SW480 (cell line): ENCODE measurements at regions not wholly inside any gene's neighbourhood (a gene's known extent, or its start where the extent isn't known, plus 50 kb on each side); places are given as distances from the start of the nearest gene placed in this dataset.

Experiments
- DNase-seq: peaks from one replicate; pipeline ENCODE4 v3.0.0-alpha.2; 2016; ENCODE audit warnings: low spot score

DNA sequence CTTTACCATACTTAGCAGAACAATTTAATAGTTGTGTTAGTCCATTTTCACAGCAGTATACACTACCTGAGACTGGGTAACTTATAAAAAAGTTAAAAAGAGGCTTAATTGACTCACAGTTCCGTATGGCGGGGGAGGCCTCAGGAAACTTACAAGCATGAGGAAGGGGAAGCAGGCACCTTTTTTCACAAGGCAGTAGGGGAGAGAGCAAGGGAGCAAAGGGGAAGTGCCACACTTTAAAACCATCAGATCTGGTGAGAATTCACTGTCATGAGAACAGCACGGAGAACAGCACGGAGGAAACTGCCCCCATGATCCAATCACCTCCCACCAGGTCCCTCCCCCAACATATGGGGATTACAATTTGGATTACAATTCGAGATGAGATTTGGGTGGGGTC is 269.9 kb downstream of the MTRR start:
- no peak for DNase-seq

GRCh38 chr5:8150791-8151190 is 281.8 kb downstream of the MTRR start:
- DNase-seq, result no peak

DNA sequence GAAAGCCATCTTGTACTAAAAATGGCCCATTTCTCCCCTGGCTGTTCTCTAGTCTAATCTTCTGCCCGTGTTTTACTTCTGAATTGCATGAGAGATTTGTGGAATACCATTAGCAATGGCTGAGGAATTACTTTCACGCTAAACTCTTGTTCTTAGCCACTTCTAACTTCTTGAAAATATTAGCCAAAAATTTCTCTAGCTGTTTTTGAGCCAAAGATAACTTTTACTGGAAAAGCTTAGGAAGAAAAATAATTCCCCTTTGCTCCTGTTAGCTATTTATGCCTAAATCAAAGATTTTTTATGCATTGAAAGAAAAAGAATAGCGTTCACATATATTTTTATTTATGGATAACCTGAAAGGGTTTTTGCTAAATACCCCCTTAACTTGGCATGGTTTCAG is 287.8 kb downstream of the MTRR start:
- DNase-seq, result no peak

- no peak for DNase-seq
Measured at GRCh38 chr5:8157320-8157822, 288.4 kb downstream of the MTRR start.

GRCh38 chr5:8176101-8176693 is 307.2 kb downstream of the MTRR start:
- no peak for DNase-seq

DNA sequence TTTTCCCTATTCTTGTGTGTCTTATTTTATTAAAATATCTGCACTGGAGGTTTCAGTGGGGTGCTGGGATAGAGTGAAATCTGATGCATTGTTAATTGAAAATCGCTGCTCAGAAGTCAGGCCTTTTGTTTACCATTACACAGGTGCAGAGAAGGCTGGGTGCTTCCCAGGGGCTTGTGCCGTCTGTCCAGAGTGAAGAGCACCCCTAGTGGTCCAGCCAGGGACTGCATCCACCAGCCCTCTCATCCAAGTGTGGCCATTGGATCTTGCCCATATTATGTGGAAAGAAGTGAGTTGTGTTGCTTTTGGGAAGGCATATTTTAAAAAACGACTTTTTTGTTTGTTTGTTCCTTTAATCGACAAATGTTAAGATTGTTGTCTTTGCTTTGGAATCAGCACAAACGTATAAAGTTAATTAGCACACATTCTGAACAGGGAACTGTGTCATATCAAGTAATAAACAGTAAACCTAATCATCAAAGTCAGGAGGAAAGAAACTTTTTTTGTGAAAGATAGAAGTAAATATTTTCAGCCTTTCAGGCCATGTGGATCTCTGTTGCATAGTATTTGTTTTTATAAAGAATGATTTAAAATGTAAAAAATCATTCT is 315.6 kb downstream of the MTRR start:
- DNase-seq, result peak; percentile 50

GRCh38 chr5:8185852-8186251 is 316.9 kb downstream of the MTRR start:
- no peak for DNase-seq

DNA sequence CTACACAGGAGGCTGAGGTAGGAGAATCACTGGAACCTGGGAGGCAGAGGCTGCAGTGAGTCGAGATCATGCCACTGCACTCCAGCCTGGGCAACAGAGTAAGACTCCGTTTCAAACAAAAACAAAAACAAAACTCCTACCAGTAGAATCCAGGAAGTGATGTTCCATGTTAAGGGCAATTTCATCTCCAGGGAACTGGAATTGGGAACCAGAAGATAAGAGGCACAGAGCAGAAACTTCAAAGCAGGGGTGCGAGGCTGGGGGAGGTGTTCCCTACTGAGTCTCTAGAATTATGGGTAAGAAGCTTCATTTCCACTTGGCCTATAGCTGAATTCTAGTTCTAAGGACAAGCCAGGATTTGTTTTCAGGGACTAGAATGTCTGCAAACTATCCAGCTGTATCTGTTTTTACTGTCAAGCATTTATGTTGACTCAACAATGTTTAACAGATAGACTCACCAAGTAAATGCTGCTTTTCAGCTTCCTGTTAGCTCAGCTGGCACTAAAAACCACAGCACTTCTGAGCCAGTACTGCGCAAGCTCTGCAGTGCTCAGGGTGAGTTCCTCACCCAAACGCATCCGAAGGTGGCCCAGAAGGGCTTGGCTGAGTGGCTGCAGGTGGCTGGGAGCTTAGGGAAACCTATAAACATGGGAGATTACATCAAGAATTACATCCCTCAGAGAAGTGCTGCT is 320.1 kb downstream of the MTRR start:
- DNase-seq, result no peak

DNA sequence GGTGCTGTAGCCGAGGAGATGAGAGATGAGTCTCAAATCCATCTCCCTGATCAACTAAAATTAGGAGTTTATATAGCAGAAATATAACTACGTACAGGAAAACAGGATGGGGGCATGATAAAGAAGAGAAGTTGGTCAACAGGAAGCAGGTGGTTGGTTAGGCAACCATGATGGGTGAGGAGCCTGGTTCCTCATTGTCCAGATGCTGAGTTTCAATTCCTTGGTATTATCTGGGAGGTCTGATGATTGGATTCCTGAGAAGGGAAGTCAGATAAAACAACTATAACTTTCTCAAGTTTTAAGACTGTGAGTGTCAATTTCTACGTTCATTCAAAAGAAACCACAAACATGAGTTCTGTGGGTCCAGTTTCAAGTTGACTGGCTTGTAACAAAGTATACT is 323.9 kb downstream of the MTRR start:
- no peak for DNase-seq

DNA sequence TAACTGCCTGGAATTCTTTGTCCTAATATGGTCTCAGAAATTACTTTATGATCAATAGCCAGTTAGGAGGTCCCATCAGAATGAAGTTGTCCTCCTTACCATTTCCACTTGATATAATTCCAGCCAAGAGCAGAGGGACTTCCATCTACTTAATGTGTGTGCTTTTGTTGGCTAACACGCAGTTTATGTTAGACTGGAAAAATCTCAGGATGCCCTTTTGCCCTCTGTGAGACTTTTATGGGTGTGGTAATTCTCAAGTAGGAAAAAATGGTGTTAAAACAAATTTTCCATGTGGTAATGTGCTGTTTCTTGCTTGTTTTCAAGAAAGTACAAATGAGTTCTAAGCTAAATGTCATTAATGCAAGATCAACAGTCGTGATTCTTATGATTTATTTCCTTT is 327.1 kb downstream of the MTRR start:
- no peak for DNase-seq

- DNase-seq, result no peak
Measured at GRCh38 chr5:8208307-8208706, 339.4 kb downstream of the MTRR start.

DNA sequence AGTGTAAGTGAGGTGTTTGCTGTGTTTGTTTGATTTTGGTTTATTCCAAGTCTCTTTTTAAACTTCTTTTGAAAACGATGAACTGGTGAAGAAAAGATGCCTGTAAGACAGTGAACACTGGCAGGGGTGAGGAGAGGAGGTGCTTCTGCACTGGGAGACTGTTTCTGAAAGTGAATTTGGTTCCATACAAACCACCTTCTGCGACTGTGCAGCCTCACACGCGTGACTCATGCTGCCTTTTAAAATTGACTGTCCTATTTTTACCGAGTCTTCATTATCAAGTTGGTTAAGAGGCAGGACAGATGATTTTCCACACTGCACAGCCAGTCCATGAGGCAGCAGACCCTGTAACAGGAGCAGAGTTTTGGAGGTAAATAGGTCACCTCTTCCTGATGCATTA is 340.6 kb downstream of the MTRR start:
- no peak for DNase-seq

GRCh38 chr5:8213701-8214240 is 344.8 kb downstream of the MTRR start:
- DNase-seq, result no peak

GRCh38 chr5:8216921-8217320 is 348.0 kb downstream of the MTRR start:
- DNase-seq, result no peak

- DNase-seq, result no peak
Measured at GRCh38 chr5:8226148-8226547, 357.2 kb downstream of the MTRR start.

DNA sequence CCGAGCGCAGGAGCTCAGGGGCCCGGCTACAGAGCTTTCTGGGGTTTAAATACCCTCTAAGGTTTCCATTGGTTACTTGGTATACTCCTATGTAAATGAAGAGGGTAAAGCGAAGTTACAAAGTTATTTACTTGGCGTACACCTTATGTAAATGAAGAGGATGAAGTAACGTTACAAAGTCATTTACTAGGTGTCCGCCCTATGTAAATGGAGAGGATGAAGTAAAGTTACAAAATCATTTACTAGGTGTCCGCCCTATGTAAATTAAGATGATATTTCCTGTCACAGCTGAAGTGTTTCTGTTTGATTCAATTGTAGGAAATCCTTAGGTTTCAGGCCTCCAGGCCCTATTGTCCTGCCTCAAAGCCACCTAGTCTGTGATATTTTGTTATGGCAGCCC is 358.2 kb downstream of the MTRR start:
- no peak for DNase-seq

GRCh38 chr5:8229551-8229950 is 360.6 kb downstream of the MTRR start:
- DNase-seq, result no peak

DNA sequence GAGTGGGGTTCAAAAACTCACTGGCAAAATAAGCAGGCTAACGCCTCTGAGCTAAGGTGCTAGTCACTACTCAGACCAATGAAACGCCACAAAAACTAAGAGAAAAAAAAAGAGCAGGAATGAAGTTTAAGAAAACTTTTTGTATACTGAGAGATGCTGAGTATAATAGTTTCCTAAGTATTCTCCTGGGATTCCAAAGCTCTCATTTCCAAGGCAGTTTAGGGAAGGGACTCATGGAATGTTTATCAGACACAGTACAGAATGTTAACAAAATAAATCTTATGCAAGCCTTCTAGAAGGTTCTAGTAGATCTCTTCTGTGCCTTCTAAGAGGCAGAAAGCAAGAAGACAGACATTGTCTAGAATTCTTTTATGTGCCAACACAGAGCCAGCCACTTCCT is 361.9 kb downstream of the MTRR start:
- no peak for DNase-seq

GRCh38 chr5:8233479-8233878 is 364.5 kb downstream of the MTRR start:
- DNase-seq, result no peak

- DNase-seq, result no peak
Measured at GRCh38 chr5:8234179-8234770, 365.3 kb downstream of the MTRR start.

DNA sequence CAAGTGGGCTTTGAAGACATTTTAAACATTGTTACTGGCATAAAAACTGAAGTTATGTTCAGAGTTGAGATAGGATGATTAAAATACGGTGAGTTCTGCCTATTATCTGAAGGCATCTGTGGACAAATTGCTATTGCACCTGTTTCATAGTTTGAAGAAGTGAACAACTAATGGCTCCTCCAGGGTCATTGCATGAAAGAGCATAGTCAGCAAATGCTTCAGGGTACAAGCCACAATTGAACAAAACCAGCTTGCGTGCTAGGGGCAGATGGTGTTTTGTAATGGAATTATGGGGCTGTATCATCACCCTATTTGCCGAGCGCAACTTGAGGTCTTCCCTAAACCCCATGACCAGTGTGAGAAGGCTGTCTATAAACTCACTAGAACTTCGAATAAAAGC is 369.1 kb downstream of the MTRR start:
- DNase-seq, result no peak

- DNase-seq, result no peak
Measured at GRCh38 chr5:8239198-8239597, 370.2 kb downstream of the MTRR start.

DNA sequence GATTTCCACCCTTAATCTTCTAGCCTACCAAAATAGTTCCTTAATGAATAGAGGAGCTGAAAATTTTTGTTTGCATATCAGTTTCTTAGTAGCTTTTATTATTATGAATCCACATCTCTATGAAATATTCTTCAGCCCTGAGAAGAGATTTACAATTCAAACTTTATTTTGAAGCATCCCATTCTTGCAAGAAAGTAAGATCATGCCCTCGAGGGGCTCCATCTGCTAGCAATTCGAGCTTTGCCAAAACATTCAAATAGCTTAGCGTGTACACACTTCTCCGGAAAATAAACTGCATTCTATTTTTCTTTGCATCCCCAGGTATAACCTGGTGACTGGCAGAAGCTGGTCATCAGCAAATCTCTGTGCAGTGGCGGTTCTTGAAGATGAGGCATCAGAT is 370.7 kb downstream of the MTRR start:
- no peak for DNase-seq
